ENCODE measurements at regions not wholly inside any gene's neighbourhood (a gene's known extent, or its start where the extent isn't known, plus 50 kb on each side); places are given as distances from the start of the nearest gene placed in this dataset.

DNA sequence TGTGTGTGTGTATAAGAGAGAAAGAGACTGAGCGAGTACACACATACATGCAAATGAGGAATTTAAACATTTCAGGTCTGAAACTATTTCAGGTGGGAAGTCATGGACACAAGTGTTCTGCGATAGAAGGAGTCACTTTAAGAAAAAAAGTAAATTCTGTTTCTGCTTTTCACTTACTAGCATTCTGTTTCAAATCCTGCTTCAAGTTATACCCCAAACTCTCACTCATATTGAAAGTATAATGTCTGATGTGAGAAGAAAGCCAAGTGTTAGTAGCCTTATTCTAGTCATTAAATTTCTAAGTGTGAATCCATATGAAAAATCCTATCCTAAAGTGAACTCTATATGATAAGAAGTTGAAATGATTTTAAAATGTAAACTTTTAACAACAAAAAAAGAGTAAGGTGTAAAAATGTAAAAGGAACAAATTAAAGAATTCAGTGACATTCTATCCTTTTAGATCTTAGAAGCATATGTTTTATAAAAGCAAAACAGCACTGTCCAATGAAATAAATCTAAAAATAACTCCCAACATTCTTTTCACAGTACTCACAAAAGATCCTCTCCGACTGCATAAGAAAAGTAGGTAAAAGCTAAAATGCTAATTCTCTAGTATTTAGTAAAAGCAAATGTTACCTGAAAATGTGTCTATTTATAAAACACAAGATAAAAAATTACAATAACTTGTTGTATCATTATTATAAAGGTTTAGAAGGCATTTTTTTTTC is 570.6 kb downstream of the ZEB2 start:
- TF ChIP-seq, protein P1, sequence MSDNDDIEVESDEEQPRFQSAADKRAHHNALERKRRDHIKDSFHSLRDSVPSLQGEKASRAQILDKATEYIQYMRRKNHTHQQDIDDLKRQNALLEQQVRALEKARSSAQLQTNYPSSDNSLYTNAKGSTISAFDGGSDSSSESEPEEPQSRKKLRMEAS (IDR thresholded peaks at IDR 0.05), result no peak
- no peak for TF ChIP-seq YY1 (IDR thresholded peaks at IDR 0.05)
- no peak for TF ChIP-seq SP1 (IDR thresholded peaks at IDR 0.05)
- no peak for TF ChIP-seq NR2F2 (IDR thresholded peaks at IDR 0.05)
- no peak for TF ChIP-seq HNF4G (IDR thresholded peaks at IDR 0.05)
- no peak for TF ChIP-seq FOXA2 (IDR thresholded peaks at IDR 0.05)
- no peak for TF ChIP-seq FOXA1 (IDR thresholded peaks at IDR 0.05)
- TF ChIP-seq, protein P2, sequence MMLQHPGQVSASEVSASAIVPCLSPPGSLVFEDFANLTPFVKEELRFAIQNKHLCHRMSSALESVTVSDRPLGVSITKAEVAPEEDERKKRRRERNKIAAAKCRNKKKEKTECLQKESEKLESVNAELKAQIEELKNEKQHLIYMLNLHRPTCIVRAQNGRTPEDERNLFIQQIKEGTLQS (IDR thresholded peaks at IDR 0.05), result no peak
- no peak for TF ChIP-seq RAD21 (IDR thresholded peaks at IDR 0.05)
- TF ChIP-seq JUND (IDR thresholded peaks at IDR 0.05), result no peak
- no peak for TF ChIP-seq HNF4A (conservative IDR thresholded peaks at IDR 0.05)
- TF ChIP-seq RXRA (IDR thresholded peaks at IDR 0.05), result no peak
- TF ChIP-seq EGR1 (IDR thresholded peaks at IDR 0.05; ENCODE audit: low read depth in 2 of 2), result no peak
- TF ChIP-seq, protein P3, sequence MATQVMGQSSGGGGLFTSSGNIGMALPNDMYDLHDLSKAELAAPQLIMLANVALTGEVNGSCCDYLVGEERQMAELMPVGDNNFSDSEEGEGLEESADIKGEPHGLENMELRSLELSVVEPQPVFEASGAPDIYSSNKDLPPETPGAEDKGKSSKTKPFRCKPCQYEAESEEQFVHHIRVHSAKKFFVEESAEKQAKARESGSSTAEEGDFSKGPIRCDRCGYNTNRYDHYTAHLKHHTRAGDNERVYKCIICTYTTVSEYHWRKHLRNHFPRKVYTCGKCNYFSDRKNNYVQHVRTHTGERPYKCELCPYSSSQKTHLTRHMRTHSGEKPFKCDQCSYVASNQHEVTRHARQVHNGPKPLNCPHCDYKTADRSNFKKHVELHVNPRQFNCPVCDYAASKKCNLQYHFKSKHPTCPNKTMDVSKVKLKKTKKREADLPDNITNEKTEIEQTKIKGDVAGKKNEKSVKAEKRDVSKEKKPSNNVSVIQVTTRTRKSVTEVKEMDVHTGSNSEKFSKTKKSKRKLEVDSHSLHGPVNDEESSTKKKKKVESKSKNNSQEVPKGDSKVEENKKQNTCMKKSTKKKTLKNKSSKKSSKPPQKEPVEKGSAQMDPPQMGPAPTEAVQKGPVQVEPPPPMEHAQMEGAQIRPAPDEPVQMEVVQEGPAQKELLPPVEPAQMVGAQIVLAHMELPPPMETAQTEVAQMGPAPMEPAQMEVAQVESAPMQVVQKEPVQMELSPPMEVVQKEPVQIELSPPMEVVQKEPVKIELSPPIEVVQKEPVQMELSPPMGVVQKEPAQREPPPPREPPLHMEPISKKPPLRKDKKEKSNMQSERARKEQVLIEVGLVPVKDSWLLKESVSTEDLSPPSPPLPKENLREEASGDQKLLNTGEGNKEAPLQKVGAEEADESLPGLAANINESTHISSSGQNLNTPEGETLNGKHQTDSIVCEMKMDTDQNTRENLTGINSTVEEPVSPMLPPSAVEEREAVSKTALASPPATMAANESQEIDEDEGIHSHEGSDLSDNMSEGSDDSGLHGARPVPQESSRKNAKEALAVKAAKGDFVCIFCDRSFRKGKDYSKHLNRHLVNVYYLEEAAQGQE (IDR thresholded peaks at IDR 0.05), result no peak
- TF ChIP-seq TAF1 (conservative IDR thresholded peaks at IDR 0.05), result no peak
- TF ChIP-seq, protein P4, sequence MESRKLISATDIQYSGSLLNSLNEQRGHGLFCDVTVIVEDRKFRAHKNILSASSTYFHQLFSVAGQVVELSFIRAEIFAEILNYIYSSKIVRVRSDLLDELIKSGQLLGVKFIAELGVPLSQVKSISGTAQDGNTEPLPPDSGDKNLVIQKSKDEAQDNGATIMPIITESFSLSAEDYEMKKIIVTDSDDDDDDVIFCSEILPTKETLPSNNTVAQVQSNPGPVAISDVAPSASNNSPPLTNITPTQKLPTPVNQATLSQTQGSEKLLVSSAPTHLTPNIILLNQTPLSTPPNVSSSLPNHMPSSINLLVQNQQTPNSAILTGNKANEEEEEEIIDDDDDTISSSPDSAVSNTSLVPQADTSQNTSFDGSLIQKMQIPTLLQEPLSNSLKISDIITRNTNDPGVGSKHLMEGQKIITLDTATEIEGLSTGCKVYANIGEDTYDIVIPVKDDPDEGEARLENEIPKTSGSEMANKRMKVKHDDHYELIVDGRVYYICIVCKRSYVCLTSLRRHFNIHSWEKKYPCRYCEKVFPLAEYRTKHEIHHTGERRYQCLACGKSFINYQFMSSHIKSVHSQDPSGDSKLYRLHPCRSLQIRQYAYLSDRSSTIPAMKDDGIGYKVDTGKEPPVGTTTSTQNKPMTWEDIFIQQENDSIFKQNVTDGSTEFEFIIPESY (IDR thresholded peaks at IDR 0.05), result no peak
- TF ChIP-seq, protein P5, sequence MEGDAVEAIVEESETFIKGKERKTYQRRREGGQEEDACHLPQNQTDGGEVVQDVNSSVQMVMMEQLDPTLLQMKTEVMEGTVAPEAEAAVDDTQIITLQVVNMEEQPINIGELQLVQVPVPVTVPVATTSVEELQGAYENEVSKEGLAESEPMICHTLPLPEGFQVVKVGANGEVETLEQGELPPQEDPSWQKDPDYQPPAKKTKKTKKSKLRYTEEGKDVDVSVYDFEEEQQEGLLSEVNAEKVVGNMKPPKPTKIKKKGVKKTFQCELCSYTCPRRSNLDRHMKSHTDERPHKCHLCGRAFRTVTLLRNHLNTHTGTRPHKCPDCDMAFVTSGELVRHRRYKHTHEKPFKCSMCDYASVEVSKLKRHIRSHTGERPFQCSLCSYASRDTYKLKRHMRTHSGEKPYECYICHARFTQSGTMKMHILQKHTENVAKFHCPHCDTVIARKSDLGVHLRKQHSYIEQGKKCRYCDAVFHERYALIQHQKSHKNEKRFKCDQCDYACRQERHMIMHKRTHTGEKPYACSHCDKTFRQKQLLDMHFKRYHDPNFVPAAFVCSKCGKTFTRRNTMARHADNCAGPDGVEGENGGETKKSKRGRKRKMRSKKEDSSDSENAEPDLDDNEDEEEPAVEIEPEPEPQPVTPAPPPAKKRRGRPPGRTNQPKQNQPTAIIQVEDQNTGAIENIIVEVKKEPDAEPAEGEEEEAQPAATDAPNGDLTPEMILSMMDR (IDR thresholded peaks at IDR 0.05; ENCODE audit: low read depth, low read length, missing input control), result no peak
- TF ChIP-seq GABPA (IDR thresholded peaks at IDR 0.05 in 1 of 2, conservative IDR thresholded peaks at IDR 0.05 in 1 of 2), result no peak
- Histone ChIP-seq H3K4me1 (ENCODE audit: control insufficient read depth in 4 of 4, insufficient read depth in 4 of 4, low read length in 3 of 4) (no peaks in the 10 kb centered on the region), H3K4me3 (ENCODE audit: low read depth in 1 of 3, low read length in 3 of 3) (no peak overlapping the region), H3K36me3 (ENCODE audit: control insufficient read depth in 4 of 4, insufficient read depth in 3 of 4, low read depth in 1 of 4, low read length in 3 of 4) (peaks cover 0 to 3% (median 1%) of the 10 kb centered on the region in 4 donors), H3K27me3 (ENCODE audit: control insufficient read depth in 4 of 4, insufficient read depth in 4 of 4, low read length in 3 of 4) (no peaks in the 10 kb centered on the region), H3K9me3 (ENCODE audit: control insufficient read depth in 4 of 4, low read length in 3 of 4) (no peaks in the 10 kb centered on the region), H3K27ac (ENCODE audit: low read depth in 1 of 2, low read length in 2 of 2) (no peak overlapping the region), H3K9ac (ENCODE audit: low read depth in 1 of 2, low read length in 2 of 2) (no peak overlapping the region)
- DNase-seq (ENCODE audit: low spot score), result no peak
- 90% methylated on average over 3 of the region's 3 CpGs for WGBS
